B cell (primary cell): ENCODE measurements at regions not wholly inside any gene's neighbourhood (a gene's known extent, or its start where the extent isn't known, plus 50 kb on each side); places are given as distances from the start of the nearest gene placed in this dataset.

Source experiments
- ATAC-seq: fragments of 200-7000 bp; cut with Tn5 transposase; one replicate; pipeline ENCODE4 v1.10.0; 2021; ENCODE audit warnings: low read depth, mild to moderate bottlenecking, moderate number of reproducible peaks, moderate library complexity
- CTCF ChIA-PET: fragments of 350-600 bp; sonication (Branson Sonifier 250); formaldehyde crosslinking; loops from one replicate; lab custom pipeline; 2021; ENCODE audit warnings: antibody characterized with exemption, inconsistent platforms; lab: Charles Lee
- POLR2A ChIA-PET: fragments of 350-600 bp; sonication (Branson Sonifier 250); formaldehyde crosslinking; loops from one replicate; lab custom pipeline; 2021; ENCODE audit warnings: antibody characterized with exemption; lab: Charles Lee
- DNase-seq: peaks from one replicate; pipeline ENCODE4 v3.0.0; 2013
- H2AFZ ChIP-seq: 2 replicates; pipeline ENCODE4 v1.6.1; 2012; ENCODE audit warnings: mild to moderate bottlenecking, low read depth, low read length; ENCODE audit not compliant: insufficient read depth, poor library complexity, severe bottlenecking
- H3K27ac ChIP-seq, 2 donors: 1 replicate in 1 of 2; 2 replicates in 1 of 2; pipeline ENCODE4 v1.5.1; 2012 to 2013; ENCODE audit warnings: low read length in 2 of 2, mild to moderate bottlenecking in 2 of 2, moderate library complexity in 1 of 2
- H3K27me3 ChIP-seq, 4 experiments: fragments of 200-600 bp in 1 of 4; sonication (generic) in 1 of 4; replicated peaks in 1 of 4; 1 replicate in 2 of 4; 2 replicates in 2 of 4; pipeline versions ENCODE4 v1.6.1 to v1.7.0; 2013 to 2016; ENCODE audit warnings: low read length in 3 of 4, mild to moderate bottlenecking in 2 of 4, mixed read lengths in 1 of 4, moderate library complexity in 1 of 4; ENCODE audit not compliant: insufficient read depth in 4 of 4, control insufficient read depth in 3 of 4; ENCODE audit errors: control extremely low read depth in 1 of 4
- H3K36me3 ChIP-seq, 2 experiments: replicated peaks in 1 of 2; 1 replicate in 1 of 2; 2 replicates in 1 of 2; pipeline versions ENCODE4 v1.6.1 to v1.7.1; 2013; ENCODE audit warnings: low read length in 1 of 2; ENCODE audit not compliant: insufficient read depth in 2 of 2, control insufficient read depth in 1 of 2; ENCODE audit errors: control extremely low read depth in 1 of 2, extremely low read depth in 1 of 2
- H3K4me1 ChIP-seq, 2 donors: fragments of 200-600 bp in 1 of 2; sonication (generic) in 1 of 2; 1 replicate in 1 of 2; 2 replicates in 1 of 2; pipeline versions ENCODE4 v1.5.1 to v1.6.1; 2013 to 2017; ENCODE audit warnings: low read length in 2 of 2; ENCODE audit not compliant: control insufficient read depth in 2 of 2, insufficient read depth in 2 of 2
- H3K4me2 ChIP-seq: replicated peaks from 2 replicates; pipeline ENCODE3; 2012; ENCODE audit warnings: mild to moderate bottlenecking, low read depth, low read length; ENCODE audit not compliant: poor library complexity, severe bottlenecking
- H3K4me3 ChIP-seq, 5 experiments: fragments of 200-600 bp in 1 of 5; sonication (generic) in 1 of 5; 1 replicate in 3 of 5; 2 replicates in 2 of 5; pipeline versions ENCODE4 v1.5.1 to v1.7.0; 2011 to 2016; ENCODE audit warnings: low read length in 4 of 5, mild to moderate bottlenecking in 4 of 5, low read depth in 2 of 5, control low read depth in 1 of 5, moderate library complexity in 1 of 5; ENCODE audit not compliant: insufficient read depth in 1 of 5; ENCODE audit errors: control extremely low read depth in 1 of 5, extremely low read depth in 1 of 5
- H3K79me2 ChIP-seq: fragments of 200-600 bp; sonication (generic); one replicate; pipeline ENCODE4 v1.6.0; 2016; ENCODE audit warnings: low read length; ENCODE audit not compliant: control insufficient read depth, insufficient read depth
- H3K9ac ChIP-seq: fragments of 200-600 bp; sonication (generic); 2 replicates; pipeline ENCODE4 v1.6.1; 2017; ENCODE audit warnings: mild to moderate bottlenecking, low read length, moderate library complexity
- H3K9me3 ChIP-seq, 3 donors: one replicate each; pipeline versions ENCODE4 v1.6.1 to v1.7.1; 2013; ENCODE audit warnings: low read length in 2 of 3; ENCODE audit not compliant: control insufficient read depth in 2 of 3, insufficient read depth in 1 of 3; ENCODE audit errors: control extremely low read depth in 1 of 3
- H4K20me1 ChIP-seq: 2 replicates; pipeline ENCODE4 v1.6.0; 2012; ENCODE audit warnings: mild to moderate bottlenecking, low read length; ENCODE audit not compliant: insufficient read depth, control insufficient read depth, poor library complexity, severe bottlenecking
- H3K27ac Mint-ChIP-seq: one replicate; pipeline ENCODE4 v1.8.0; 2021; ENCODE audit warnings: mixed read lengths
- H3K27me3 Mint-ChIP-seq: one replicate; pipeline ENCODE4 v1.8.0; 2021; ENCODE audit warnings: mixed read lengths
- H3K4me1 Mint-ChIP-seq: one replicate; pipeline ENCODE4 v1.8.0; 2021; ENCODE audit warnings: mixed read lengths
- H3K4me3 Mint-ChIP-seq: one replicate; pipeline ENCODE4 v1.8.0; 2021; ENCODE audit warnings: mixed read lengths
- H3K9me3 Mint-ChIP-seq: one replicate; pipeline ENCODE4 v1.8.0; 2022; ENCODE audit warnings: mixed read lengths; ENCODE audit not compliant: insufficient read depth
- CTCF ChIP-seq: fragments of 200-600 bp; IDR thresholded peaks from one replicate; pipeline ENCODE4 v1.8.0; 2022; ENCODE audit warnings: antibody characterized with exemption, mild to moderate bottlenecking
- EZH2 ChIP-seq: IDR thresholded peaks from 2 replicates; pipeline ENCODE4 v1.6.1; 2012; ENCODE audit warnings: borderline replicate concordance, low read depth, mild to moderate bottlenecking, moderate library complexity, low read length; ENCODE audit not compliant: insufficient read depth, poor library complexity, severe bottlenecking
- WGBS: methylation state at CpG from one replicate; pipeline ENCODE4 v1.1.5; 2013; ENCODE audit warnings: missing lambda C conversion rate; ENCODE audit not compliant: insufficient coverage; 5-methylcytosine and 5-hydroxymethylcytosine counted together
- intact Hi-C: fragments of 100-400 bp; cut with micrococcal nuclease; formaldehyde crosslinking; loops from one replicate; pipeline ENCODE4 v1.10.0; 2022

- H3K36me3 ChIP-seq, result no peaks in the 10 kb centered on the region
- Mint-ChIP-seq H3K4me3 (peak overlapping the region; percentile 80), H3K9me3 (peaks cover 10% of the 10 kb centered on the region), H3K4me1 (peaks cover 14% of the 10 kb centered on the region), H3K27me3 (peaks cover 72% of the 10 kb centered on the region), H3K27ac (no peak overlapping the region)
- DNase-seq (peak; percentile 39), ATAC-seq (no peak)
- peak overlapping the region; percentile 33 for H3K9ac ChIP-seq
- H2AFZ ChIP-seq, result peak overlapping the region; percentile 24
- H3K4me3 ChIP-seq, result peak overlapping the region in 3 of 5 experiments; percentile 23 to 35 (median 26)
- TF ChIP-seq EZH2 (peak; percentile 50), CTCF (no peak)
- WGBS, result 6% methylated on average over 22 of the region's 41 CpGs
- POLR2A ChIA-PET, result interaction anchor here (0.7 kb wide), 1 partner anchor 833 kb away, joined by 3 read pairs; no protein-coding TSS in a partner anchor
- peak overlapping the region; percentile 69 for H3K4me2 ChIP-seq
- no peaks in the 10 kb centered on the region for H4K20me1 ChIP-seq
- no peak overlapping the region for H3K27ac ChIP-seq
- peaks cover 20 to 22% of the 10 kb centered on the region in 2 donors for H3K4me1 ChIP-seq
- H3K79me2 ChIP-seq, result no peaks in the 10 kb centered on the region
- CTCF ChIA-PET, result interaction anchor here (0.6 to 2.8 kb wide), 4 partner anchors 8 to 879 kb away, joined by 3 to 26 read pairs (median 6); no protein-coding TSS in a partner anchor
- intact Hi-C loops, result loop anchor here (2.0 kb wide), 1 partner anchor 14 kb away; no protein-coding TSS in a partner anchor
- H3K9me3 ChIP-seq, result peaks cover 19 to 30% (median 20%) of the 10 kb centered on the region in 3 donors
- H3K27me3 ChIP-seq, result peaks cover 8 to 76% (median 58%) of the 10 kb centered on the region in 4 experiments
Observed at GRCh38 chr5:88660264-88660946, 222.6 kb downstream of the MEF2C start.
